HCT116 (cell line): ENCODE measurements at regions not wholly inside any gene's neighbourhood (a gene's known extent, or its start where the extent isn't known, plus 50 kb on each side); places are given as distances from the start of the nearest gene placed in this dataset.

Experiments used
- ATAC-seq: fragments of 200-7000 bp; cut with Tn5 transposase; 2 replicates; pipeline ENCODE4 v1.9.1; 2020; ENCODE audit warnings: mild to moderate bottlenecking, moderate library complexity
- BruUV-seq: library from RNA; stranded (reverse); fragments of 400-500 nt; replicated peaks from 2 replicates; lab custom pipeline; 2021; lab: Mats Ljungman, UMichigan
- CTCF ChIA-PET: fragments of 300-600 bp; sonication (Branson Sonifier 250); formaldehyde crosslinking; loops from one replicate; lab custom pipeline; 2021; ENCODE audit warnings: antibody characterized with exemption; lab: Charles Lee
- POLR2A ChIA-PET: fragments of 300-600, 350-600 bp; sonication (Branson Sonifier 250); formaldehyde crosslinking; loops from one replicate; lab custom pipeline; 2021; ENCODE audit warnings: antibody characterized with exemption; lab: Charles Lee
- RAD21 ChIA-PET, 2 experiments: fragments of 300-600 bp; sonication (Branson Sonifier 250); formaldehyde crosslinking; loops; one replicate each; lab custom pipeline; 2023; ENCODE audit warnings: low total read pairs in 2 of 2; ENCODE audit not compliant: uncharacterized antibody in 2 of 2, unreplicated experiment in 2 of 2, low non-redundant PET in 1 of 2; lab: Charles Lee
- DNase-seq: peaks from one replicate; pipeline ENCODE4 v3.0.0-alpha.2; 2010; ENCODE audit warnings: low read depth, low spot score
- H2AFZ ChIP-seq: fragments of 200-600 bp; shearing (Covaris generic), sonication (generic); 2 replicates; pipeline ENCODE4 v1.6.1; 2017; ENCODE audit warnings: low read depth, mixed run types, mixed read lengths, antibody characterized with exemption, low read length; ENCODE audit not compliant: poor library complexity, severe bottlenecking
- H3K27ac ChIP-seq: 2 replicates; pipeline ENCODE4 v1.5.1; 2012; ENCODE audit warnings: low read depth, low read length
- H3K27me3 ChIP-seq: fragments of 200-600 bp; sonication (generic); 2 replicates; pipeline ENCODE4 v1.6.1; 2016; ENCODE audit warnings: mixed run types, low read length, mixed read lengths; ENCODE audit not compliant: insufficient read depth
- H3K36me3 ChIP-seq, 2 experiments: fragments of 200-500 bp in 1 of 2; fragments of 200-600 bp in 1 of 2; sonication (Bioruptor generic) in 1 of 2; sonication (generic) in 1 of 2; 2 replicates each; pipeline versions ENCODE4 v1.5.1 to v1.6.1; 2014 to 2016; ENCODE audit warnings: low read length in 2 of 2, inconsistent platforms in 1 of 2, mixed read lengths in 1 of 2, mixed run types in 1 of 2; ENCODE audit not compliant: insufficient read depth in 2 of 2, control insufficient read depth in 1 of 2
- H3K4me1 ChIP-seq, 2 experiments: fragments of 200-600 bp in 1 of 2; sonication (generic) in 1 of 2; 2 replicates each; pipeline versions ENCODE4 v1.5.1 to v1.6.1; 2012 to 2017; ENCODE audit warnings: low read length in 2 of 2, inconsistent platforms in 1 of 2, mild to moderate bottlenecking in 1 of 2, mixed read lengths in 1 of 2, mixed run types in 1 of 2, moderate library complexity in 1 of 2; ENCODE audit not compliant: insufficient read depth in 2 of 2, control insufficient read depth in 1 of 2
- H3K4me2 ChIP-seq: fragments of 200-600 bp; sonication (generic); 2 replicates; pipeline ENCODE4 v1.6.1; 2017; ENCODE audit warnings: mixed run types, low read length, mixed read lengths
- H3K4me3 ChIP-seq, 2 experiments: fragments of 200-600 bp in 1 of 2; sonication (generic) in 1 of 2; replicated peaks in 1 of 2; 2 replicates each; pipeline ENCODE4 v1.5.1; 2011 to 2016; ENCODE audit warnings: low read length in 2 of 2, control low read depth in 1 of 2, low read depth in 1 of 2, mild to moderate bottlenecking in 1 of 2, mixed read lengths in 1 of 2, mixed run types in 1 of 2
- H3K79me2 ChIP-seq: fragments of 200-600 bp; sonication (generic); 2 replicates; pipeline ENCODE4 v1.6.1; 2017; ENCODE audit warnings: mild to moderate bottlenecking, mixed run types, low read length, moderate library complexity, mixed read lengths; ENCODE audit not compliant: insufficient read depth
- H3K9ac ChIP-seq: fragments of 200-600 bp; sonication (generic); 2 replicates; pipeline ENCODE4 v1.6.1; 2016; ENCODE audit warnings: low read length, mixed read lengths
- H3K9me2 ChIP-seq: fragments of 200-600 bp; sonication (generic), shearing (Covaris generic); 2 replicates; pipeline ENCODE4 v1.6.1; 2017; ENCODE audit warnings: mixed run types, mild to moderate bottlenecking, moderate library complexity; ENCODE audit not compliant: insufficient read depth
- H3K9me3 ChIP-seq, 2 experiments: fragments of 200-500 bp in 1 of 2; fragments of 200-600 bp in 1 of 2; sonication (Bioruptor generic) in 1 of 2; sonication (generic) in 1 of 2; 2 replicates each; pipeline ENCODE4 v1.6.1; 2014 to 2017; ENCODE audit warnings: low read length in 2 of 2, mixed read lengths in 2 of 2, inconsistent platforms in 1 of 2, low read depth in 1 of 2, mild to moderate bottlenecking in 1 of 2, mixed run types in 1 of 2, moderate library complexity in 1 of 2; ENCODE audit not compliant: control insufficient read depth in 1 of 2, insufficient read depth in 1 of 2
- H4K20me1 ChIP-seq: fragments of 200-600 bp; sonication (generic), shearing (Covaris generic); 2 replicates; pipeline ENCODE4 v1.6.1; 2017; ENCODE audit warnings: mixed run types, mild to moderate bottlenecking, moderate library complexity; ENCODE audit not compliant: insufficient read depth
- CEBPB ChIP-seq: IDR thresholded peaks from 2 replicates; pipeline ENCODE4 v1.6.1; 2012; ENCODE audit warnings: low read depth
- EZH2 ChIP-seq: fragments of 200-600 bp; sonication (generic); IDR thresholded peaks from 2 replicates; pipeline ENCODE4 v1.6.1; 2017; ENCODE audit warnings: antibody characterized with exemption, mixed run types
- EZH2phosphoT487 ChIP-seq: fragments of 200-600 bp; IDR thresholded peaks from 2 replicates; pipeline ENCODE4 v1.6.1; 2018; ENCODE audit warnings: antibody characterized with exemption, borderline replicate concordance
- FOSL1 ChIP-seq: IDR thresholded peaks from 2 replicates; pipeline ENCODE4 v1.6.1; 2012; ENCODE audit warnings: low read depth
- JUND ChIP-seq: IDR thresholded peaks from 2 replicates; pipeline ENCODE4 v1.6.1; 2012
- POLR2A ChIP-seq: IDR thresholded peaks from 2 replicates; pipeline ENCODE4 v1.7.0; 2011; ENCODE audit warnings: borderline replicate concordance; ENCODE audit not compliant: insufficient read depth, insufficient read length; ENCODE audit errors: extremely low read depth
- POLR2AphosphoS5 ChIP-seq: IDR thresholded peaks from 2 replicates; pipeline ENCODE4 v1.6.1; 2011; ENCODE audit warnings: mild to moderate bottlenecking, low read depth, low read length, moderate library complexity
- SIN3A ChIP-seq: IDR thresholded peaks from 2 replicates; pipeline ENCODE4 v1.6.1; 2012; ENCODE audit warnings: low read depth
- SP1 ChIP-seq: IDR thresholded peaks from 2 replicates; pipeline ENCODE4 v1.6.1; 2012; ENCODE audit warnings: low read depth
- SRF ChIP-seq: IDR thresholded peaks from 2 replicates; pipeline ENCODE4 v1.6.1; 2012; ENCODE audit warnings: low read depth
- TCF7L2 ChIP-seq: IDR thresholded peaks from 2 replicates; pipeline ENCODE4 v1.7.0; 2011; ENCODE audit warnings: borderline replicate concordance, inconsistent platforms; ENCODE audit not compliant: insufficient read depth, insufficient read length; ENCODE audit errors: extremely low read depth
- YY1 ChIP-seq: IDR thresholded peaks from 2 replicates; pipeline ENCODE4 v1.6.1; 2011; ENCODE audit warnings: low read length, low read depth, moderate library complexity, mild to moderate bottlenecking; ENCODE audit not compliant: insufficient replicate concordance; ENCODE audit errors: extremely low read depth
- ZFX ChIP-seq: fragments of 450-650 bp; IDR thresholded peaks from 2 replicates; pipeline ENCODE4 v1.6.1; 2017
- ZNF274 ChIP-seq: fragments of 200-500 bp; sonication (Bioruptor generic); IDR thresholded peaks from 2 replicates; pipeline ENCODE4 v1.6.1; 2014; ENCODE audit warnings: mild to moderate bottlenecking, low read depth, low read length, inconsistent platforms
- intact Hi-C: fragments of 100-400 bp; cut with micrococcal nuclease; formaldehyde crosslinking; loops from 2 replicates; pipeline ENCODE4 v1.10.0; 2022
- TF ChIP-seq, protein P1 (sequence below): IDR thresholded peaks from 2 replicates; pipeline ENCODE4 v1.6.1; 2012
- TF ChIP-seq, protein P2 (sequence below): IDR thresholded peaks from 2 replicates; pipeline ENCODE4 v1.6.1; 2011; ENCODE audit warnings: mild to moderate bottlenecking, low read length, moderate library complexity; ENCODE audit not compliant: insufficient replicate concordance; ENCODE audit errors: extremely low read depth
- TF ChIP-seq, protein P3 (sequence below): IDR thresholded peaks from 2 replicates; pipeline ENCODE4 v1.6.1; 2012; ENCODE audit warnings: low read depth

DNA sequence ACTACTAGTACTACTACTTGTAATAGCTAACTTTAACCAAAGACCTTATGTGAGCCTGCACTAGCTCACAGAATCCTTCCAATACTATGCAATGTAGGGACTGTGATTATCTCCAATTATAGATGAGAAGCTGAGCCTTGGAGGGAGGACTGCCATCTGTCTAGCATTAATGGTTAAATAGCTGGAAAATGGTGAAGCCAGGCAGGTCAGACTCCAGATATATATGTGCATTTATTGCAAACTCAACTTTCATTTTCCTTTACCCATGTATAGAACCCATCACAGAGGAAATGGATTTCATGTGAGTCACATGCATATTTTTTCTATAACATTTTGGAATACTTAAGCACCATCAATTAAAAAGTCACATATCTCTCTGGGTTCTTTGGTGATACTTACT lies 229.9 kb downstream of the BCAS1 start:
- H3K9ac ChIP-seq, result no peak overlapping the region
- no peaks in the 10 kb centered on the region for H4K20me1 ChIP-seq
- H3K4me2 ChIP-seq, result no peak overlapping the region
- TF ChIP-seq TCF7L2 (no peak), EZH2phosphoT487 (no peak), CEBPB (no peak), ZFX (no peak), JUND (no peak), SIN3A (no peak), ZNF274 (no peak), FOSL1 (no peak), SRF (no peak), YY1 (no peak), POLR2AphosphoS5 (no peak), EZH2 (no peak), SP1 (no peak), POLR2A (no peak)
- TF ChIP-seq, protein P1, sequence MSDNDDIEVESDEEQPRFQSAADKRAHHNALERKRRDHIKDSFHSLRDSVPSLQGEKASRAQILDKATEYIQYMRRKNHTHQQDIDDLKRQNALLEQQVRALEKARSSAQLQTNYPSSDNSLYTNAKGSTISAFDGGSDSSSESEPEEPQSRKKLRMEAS, result no peak
- TF ChIP-seq, protein P2, sequence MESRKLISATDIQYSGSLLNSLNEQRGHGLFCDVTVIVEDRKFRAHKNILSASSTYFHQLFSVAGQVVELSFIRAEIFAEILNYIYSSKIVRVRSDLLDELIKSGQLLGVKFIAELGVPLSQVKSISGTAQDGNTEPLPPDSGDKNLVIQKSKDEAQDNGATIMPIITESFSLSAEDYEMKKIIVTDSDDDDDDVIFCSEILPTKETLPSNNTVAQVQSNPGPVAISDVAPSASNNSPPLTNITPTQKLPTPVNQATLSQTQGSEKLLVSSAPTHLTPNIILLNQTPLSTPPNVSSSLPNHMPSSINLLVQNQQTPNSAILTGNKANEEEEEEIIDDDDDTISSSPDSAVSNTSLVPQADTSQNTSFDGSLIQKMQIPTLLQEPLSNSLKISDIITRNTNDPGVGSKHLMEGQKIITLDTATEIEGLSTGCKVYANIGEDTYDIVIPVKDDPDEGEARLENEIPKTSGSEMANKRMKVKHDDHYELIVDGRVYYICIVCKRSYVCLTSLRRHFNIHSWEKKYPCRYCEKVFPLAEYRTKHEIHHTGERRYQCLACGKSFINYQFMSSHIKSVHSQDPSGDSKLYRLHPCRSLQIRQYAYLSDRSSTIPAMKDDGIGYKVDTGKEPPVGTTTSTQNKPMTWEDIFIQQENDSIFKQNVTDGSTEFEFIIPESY, result no peak
- TF ChIP-seq, protein P3, sequence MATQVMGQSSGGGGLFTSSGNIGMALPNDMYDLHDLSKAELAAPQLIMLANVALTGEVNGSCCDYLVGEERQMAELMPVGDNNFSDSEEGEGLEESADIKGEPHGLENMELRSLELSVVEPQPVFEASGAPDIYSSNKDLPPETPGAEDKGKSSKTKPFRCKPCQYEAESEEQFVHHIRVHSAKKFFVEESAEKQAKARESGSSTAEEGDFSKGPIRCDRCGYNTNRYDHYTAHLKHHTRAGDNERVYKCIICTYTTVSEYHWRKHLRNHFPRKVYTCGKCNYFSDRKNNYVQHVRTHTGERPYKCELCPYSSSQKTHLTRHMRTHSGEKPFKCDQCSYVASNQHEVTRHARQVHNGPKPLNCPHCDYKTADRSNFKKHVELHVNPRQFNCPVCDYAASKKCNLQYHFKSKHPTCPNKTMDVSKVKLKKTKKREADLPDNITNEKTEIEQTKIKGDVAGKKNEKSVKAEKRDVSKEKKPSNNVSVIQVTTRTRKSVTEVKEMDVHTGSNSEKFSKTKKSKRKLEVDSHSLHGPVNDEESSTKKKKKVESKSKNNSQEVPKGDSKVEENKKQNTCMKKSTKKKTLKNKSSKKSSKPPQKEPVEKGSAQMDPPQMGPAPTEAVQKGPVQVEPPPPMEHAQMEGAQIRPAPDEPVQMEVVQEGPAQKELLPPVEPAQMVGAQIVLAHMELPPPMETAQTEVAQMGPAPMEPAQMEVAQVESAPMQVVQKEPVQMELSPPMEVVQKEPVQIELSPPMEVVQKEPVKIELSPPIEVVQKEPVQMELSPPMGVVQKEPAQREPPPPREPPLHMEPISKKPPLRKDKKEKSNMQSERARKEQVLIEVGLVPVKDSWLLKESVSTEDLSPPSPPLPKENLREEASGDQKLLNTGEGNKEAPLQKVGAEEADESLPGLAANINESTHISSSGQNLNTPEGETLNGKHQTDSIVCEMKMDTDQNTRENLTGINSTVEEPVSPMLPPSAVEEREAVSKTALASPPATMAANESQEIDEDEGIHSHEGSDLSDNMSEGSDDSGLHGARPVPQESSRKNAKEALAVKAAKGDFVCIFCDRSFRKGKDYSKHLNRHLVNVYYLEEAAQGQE, result no peak
- H3K36me3 ChIP-seq, result no peaks in the 10 kb centered on the region
- BruUV-seq, result no TSS peak
- intact Hi-C loops, result no loop called here
- H3K9me2 ChIP-seq, result no peaks in the 10 kb centered on the region
- no peaks in the 10 kb centered on the region for H3K9me3 ChIP-seq
- H3K4me1 ChIP-seq, result peaks cover 7 to 10% of the 10 kb centered on the region in 2 experiments
- ChIA-PET CTCF (no interaction called here), RAD21 (no interaction called here), POLR2A (no interaction called here)
- peak overlapping the region; percentile 75 for H2AFZ ChIP-seq
- H3K4me3 ChIP-seq, result no peak overlapping the region
- H3K27ac ChIP-seq, result no peak overlapping the region
- DNase-seq (no peak), ATAC-seq (no peak)
- no peaks in the 10 kb centered on the region for H3K79me2 ChIP-seq
- no peaks in the 10 kb centered on the region for H3K27me3 ChIP-seq
